WERI-Rb-1 (cell line): ENCODE measurements at regions not wholly inside any gene's neighbourhood (a gene's known extent, or its start where the extent isn't known, plus 50 kb on each side); places are given as distances from the start of the nearest gene placed in this dataset.

Experiments used
- DNase-seq: peaks from one replicate; pipeline ENCODE4 v3.0.0-alpha.2; 2020
- H3K27ac ChIP-seq: fragments of 250-450 bp; sonication (Bioruptor Pico); 2 replicates; pipeline ENCODE4 v1.5.1; 2020; ENCODE audit warnings: mild to moderate bottlenecking, moderate library complexity
- H3K27me3 ChIP-seq: fragments of 250-450 bp; sonication (Bioruptor Pico); 2 replicates; pipeline ENCODE4 v1.5.1; 2021; ENCODE audit warnings: mild to moderate bottlenecking, low read depth, moderate library complexity; ENCODE audit not compliant: insufficient read depth, severe bottlenecking
- H3K36me3 ChIP-seq: fragments of 250-450 bp; sonication (Bioruptor Pico); 2 replicates; pipeline ENCODE4 v1.5.1; 2020; ENCODE audit warnings: mild to moderate bottlenecking, moderate library complexity
- H3K4me3 ChIP-seq: 2 replicates; pipeline ENCODE4 v1.5.1; 2011; ENCODE audit warnings: low read depth, mild to moderate bottlenecking, control low read depth, low read length
- H3K9me3 ChIP-seq: fragments of 250-450 bp; sonication (Bioruptor Pico); 2 replicates; pipeline ENCODE4 v1.5.1; 2021; ENCODE audit warnings: mild to moderate bottlenecking, moderate library complexity; ENCODE audit not compliant: severe bottlenecking
- TF ChIP-seq, protein P1 (sequence below): IDR thresholded peaks from 2 replicates; pipeline ENCODE4 v1.5.1; 2011; ENCODE audit warnings: low read depth, mild to moderate bottlenecking, control low read depth, inconsistent platforms, low read length

DNA sequence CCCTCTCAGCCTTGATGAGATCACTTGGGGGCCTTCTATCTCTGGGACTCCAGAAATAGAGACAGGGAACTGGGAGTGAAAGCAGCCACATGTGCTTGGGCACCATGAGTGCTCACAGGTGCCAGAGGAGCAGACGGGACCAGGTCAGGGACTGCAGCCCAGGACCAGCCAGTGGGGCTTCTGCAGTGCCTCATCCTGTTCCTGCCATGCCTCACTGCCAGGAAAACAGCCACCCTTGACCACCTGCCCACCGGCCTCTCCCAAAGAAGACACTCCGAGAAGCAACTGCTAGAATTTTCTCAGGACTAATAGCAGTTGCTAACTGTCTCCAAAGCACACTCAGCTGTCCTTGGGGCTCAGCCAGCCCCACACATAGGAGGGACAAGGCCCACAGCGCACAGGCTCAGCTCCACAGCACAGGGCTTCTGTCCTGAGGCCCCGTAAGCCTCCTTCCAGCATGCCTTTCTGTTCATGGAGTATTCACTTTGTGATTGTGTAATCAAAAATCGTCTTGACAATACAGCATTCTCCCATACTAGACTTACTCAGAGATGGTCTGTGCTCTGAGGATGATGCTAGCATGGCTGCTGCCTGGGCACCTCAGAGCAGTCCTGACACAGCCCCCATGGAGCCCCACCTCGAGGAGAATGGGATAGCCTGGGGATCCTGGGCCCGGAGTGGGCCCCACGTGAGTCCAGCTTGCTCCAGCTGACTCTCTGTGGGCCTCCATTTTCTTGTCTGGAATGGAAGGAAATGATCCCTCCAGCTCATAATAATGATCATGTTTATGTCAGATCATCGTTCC lies 115.7 kb upstream of the RET start:
- no peaks in the 10 kb centered on the region for H3K36me3 ChIP-seq
- peaks cover 71% of the 10 kb centered on the region for H3K27me3 ChIP-seq
- no peak overlapping the region for H3K27ac ChIP-seq
- TF ChIP-seq, protein P1, sequence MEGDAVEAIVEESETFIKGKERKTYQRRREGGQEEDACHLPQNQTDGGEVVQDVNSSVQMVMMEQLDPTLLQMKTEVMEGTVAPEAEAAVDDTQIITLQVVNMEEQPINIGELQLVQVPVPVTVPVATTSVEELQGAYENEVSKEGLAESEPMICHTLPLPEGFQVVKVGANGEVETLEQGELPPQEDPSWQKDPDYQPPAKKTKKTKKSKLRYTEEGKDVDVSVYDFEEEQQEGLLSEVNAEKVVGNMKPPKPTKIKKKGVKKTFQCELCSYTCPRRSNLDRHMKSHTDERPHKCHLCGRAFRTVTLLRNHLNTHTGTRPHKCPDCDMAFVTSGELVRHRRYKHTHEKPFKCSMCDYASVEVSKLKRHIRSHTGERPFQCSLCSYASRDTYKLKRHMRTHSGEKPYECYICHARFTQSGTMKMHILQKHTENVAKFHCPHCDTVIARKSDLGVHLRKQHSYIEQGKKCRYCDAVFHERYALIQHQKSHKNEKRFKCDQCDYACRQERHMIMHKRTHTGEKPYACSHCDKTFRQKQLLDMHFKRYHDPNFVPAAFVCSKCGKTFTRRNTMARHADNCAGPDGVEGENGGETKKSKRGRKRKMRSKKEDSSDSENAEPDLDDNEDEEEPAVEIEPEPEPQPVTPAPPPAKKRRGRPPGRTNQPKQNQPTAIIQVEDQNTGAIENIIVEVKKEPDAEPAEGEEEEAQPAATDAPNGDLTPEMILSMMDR: no peak
- H3K9me3 ChIP-seq: peaks cover 6% of the 10 kb centered on the region
- no peak for DNase-seq
- H3K4me3 ChIP-seq: no peak overlapping the region

- Histone ChIP-seq H3K4me3 (no peak overlapping the region), H3K9me3 (peaks cover 3% of the 10 kb centered on the region), H3K27ac (no peak overlapping the region), H3K27me3 (peaks cover 71% of the 10 kb centered on the region), H3K36me3 (no peaks in the 10 kb centered on the region)
- DNase-seq: no peak
- TF ChIP-seq, protein P1: no peak
These were observed 115.1 kb upstream of the RET start for GRCh38 chr10:42961796-42962109.

GRCh38 chr10:42962110-42962901 lies 114.6 kb upstream of the RET start:
- no peak overlapping the region for H3K27ac ChIP-seq

DNA sequence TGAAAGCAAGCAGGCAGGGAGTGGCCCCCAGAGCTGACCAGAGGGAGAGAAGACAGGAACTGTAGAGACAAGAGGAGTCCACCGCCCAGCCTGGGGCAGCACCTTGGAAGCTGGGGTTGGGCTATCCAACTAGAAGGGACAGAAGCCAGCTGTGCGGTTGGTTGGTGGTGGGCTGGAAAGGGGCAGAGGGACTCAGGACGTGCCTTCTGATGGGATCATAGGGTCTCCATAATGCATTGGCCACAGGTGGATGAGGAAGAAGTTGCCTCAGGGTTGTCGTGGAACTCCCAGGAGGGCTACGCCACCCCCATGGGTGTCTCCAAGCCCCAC lies 114.0 kb upstream of the RET start:
- Histone ChIP-seq H3K36me3 (no peaks in the 10 kb centered on the region), H3K9me3 (no peaks in the 10 kb centered on the region), H3K27ac (no peak overlapping the region), H3K4me3 (no peak overlapping the region), H3K27me3 (peaks cover 65% of the 10 kb centered on the region)
- DNase-seq: no peak
- TF ChIP-seq, protein P1: no peak

More at GRCh38 chr10:42962110-42962901, 114.6 kb upstream of the RET start:
- no peak for DNase-seq
- no peaks in the 10 kb centered on the region for H3K9me3 ChIP-seq
- H3K36me3 ChIP-seq: no peaks in the 10 kb centered on the region
- peaks cover 68% of the 10 kb centered on the region for H3K27me3 ChIP-seq
- TF ChIP-seq, protein P1: no peak
- H3K4me3 ChIP-seq: no peak overlapping the region

DNA sequence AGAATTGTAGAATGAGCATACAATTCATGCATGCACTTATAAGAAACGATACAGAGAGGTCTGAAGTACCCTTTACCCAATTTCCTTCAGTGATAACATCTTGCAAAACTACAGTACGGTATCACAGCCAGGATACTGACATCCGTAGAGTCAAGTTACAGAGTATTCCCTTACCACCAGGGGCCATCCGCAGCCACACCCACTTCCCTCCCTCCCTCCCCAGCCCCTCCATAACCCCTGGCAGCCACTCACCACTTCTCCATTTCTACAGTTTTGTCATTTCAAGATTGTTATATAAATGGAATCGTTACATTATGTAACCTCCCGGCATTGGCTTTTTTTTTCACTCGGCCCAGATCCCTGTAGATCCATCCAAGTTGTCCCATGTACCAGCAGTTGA lies 113.6 kb upstream of the RET start:
- peaks cover 63% of the 10 kb centered on the region for H3K27me3 ChIP-seq
- H3K27ac ChIP-seq: no peak overlapping the region
- DNase-seq: no peak
- H3K36me3 ChIP-seq: no peaks in the 10 kb centered on the region
- TF ChIP-seq, protein P1: no peak
- no peak overlapping the region for H3K4me3 ChIP-seq
- no peaks in the 10 kb centered on the region for H3K9me3 ChIP-seq

DNA sequence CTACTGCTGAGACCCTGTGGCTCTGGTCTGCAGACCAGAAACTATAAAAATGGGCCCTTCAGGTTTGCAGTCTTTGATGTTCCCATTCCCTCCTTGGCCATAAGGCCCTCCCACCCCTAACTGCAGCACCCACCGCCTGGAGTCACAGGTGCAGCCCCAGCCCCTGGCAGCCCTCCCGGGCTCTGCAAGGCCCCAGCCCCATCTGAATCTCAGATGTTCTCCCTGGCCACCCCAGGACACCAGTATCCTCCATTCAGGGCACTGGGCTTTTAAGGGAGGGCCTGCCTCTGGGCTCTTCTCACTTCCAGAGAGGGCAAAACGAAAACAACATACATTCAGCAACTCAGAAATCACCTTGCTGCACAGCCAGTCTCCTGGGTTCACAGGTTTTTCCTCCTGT lies 107.7 kb upstream of the RET start:
- Histone ChIP-seq H3K36me3 (no peaks in the 10 kb centered on the region), H3K27me3 (peaks cover 73% of the 10 kb centered on the region), H3K9me3 (no peaks in the 10 kb centered on the region), H3K4me3 (no peak overlapping the region), H3K27ac (no peak overlapping the region)
- DNase-seq: no peak
- TF ChIP-seq, protein P1: no peak
